RWPE1 (cell line): ENCODE measurements at regions not wholly inside any gene's neighbourhood (a gene's known extent, or its start where the extent isn't known, plus 50 kb on each side); places are given as distances from the start of the nearest gene placed in this dataset.

ENCODE experiments used
- CTCF ChIA-PET: fragments of 350-600 bp; sonication (Branson Sonifier 250); formaldehyde crosslinking; extraction: SDS; loops from one replicate; lab custom pipeline; 2021; lab: Yijun Ruan, JAX
- POLR2A ChIA-PET: fragments of 400-600 bp; formaldehyde crosslinking; extraction: SDS; loops from one replicate; lab custom pipeline; 2020; ENCODE audit warnings: antibody characterized with exemption; ENCODE audit not compliant: low non-redundant PET; lab: Yijun Ruan, JAX
- DNase-seq: peaks from one replicate; pipeline ENCODE4 v3.0.0; 2012; ENCODE audit warnings: low spot score
- H3K27ac ChIP-seq: fragments of 450-650 bp; 2 replicates; pipeline ENCODE4 v1.5.1; 2017
- CTCF ChIP-seq: fragments of 450-650 bp; conservative IDR thresholded peaks from 2 replicates; pipeline ENCODE4 v1.5.1; 2017; ENCODE audit warnings: low read depth, mild to moderate bottlenecking

DNA sequence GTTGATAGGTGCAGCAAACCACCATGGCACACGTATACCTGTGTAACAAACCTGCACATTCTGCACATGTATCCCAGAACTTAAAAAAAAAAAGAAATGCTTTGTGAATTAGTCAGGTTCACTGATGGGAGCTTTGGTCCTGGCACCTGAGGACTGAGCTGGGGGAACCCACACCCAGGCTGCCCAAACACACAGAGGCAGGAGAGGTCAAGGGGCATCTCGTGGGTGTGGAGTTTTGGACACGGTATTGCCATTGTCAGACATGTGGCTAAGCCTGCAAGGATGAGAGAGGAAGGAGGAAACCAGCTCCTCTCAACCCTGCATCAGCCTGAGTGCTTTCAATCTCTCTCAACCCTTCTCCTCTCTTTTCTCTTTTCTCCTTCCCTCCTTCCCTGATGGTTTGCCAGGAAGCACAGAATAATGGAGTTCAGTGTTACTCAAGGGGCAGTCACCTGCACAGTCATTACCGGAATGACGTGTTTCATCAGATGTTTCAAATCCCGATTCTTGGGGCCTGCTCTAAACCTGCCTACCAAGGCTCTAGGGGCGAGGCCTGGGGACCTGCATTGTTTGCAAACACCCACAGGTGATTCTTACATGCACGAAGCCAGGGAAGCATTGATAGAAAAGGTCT is 89.9 kb upstream of the NEDD9 start:
- no peak for TF ChIP-seq CTCF
- no peak for DNase-seq
- ChIA-PET CTCF (interaction anchor here (0.6 kb wide), 1 partner anchor 56 kb away, joined by 4 read pairs; no protein-coding TSS in a partner anchor), POLR2A (no interaction called here)
- H3K27ac ChIP-seq, result no peak overlapping the region

DNA sequence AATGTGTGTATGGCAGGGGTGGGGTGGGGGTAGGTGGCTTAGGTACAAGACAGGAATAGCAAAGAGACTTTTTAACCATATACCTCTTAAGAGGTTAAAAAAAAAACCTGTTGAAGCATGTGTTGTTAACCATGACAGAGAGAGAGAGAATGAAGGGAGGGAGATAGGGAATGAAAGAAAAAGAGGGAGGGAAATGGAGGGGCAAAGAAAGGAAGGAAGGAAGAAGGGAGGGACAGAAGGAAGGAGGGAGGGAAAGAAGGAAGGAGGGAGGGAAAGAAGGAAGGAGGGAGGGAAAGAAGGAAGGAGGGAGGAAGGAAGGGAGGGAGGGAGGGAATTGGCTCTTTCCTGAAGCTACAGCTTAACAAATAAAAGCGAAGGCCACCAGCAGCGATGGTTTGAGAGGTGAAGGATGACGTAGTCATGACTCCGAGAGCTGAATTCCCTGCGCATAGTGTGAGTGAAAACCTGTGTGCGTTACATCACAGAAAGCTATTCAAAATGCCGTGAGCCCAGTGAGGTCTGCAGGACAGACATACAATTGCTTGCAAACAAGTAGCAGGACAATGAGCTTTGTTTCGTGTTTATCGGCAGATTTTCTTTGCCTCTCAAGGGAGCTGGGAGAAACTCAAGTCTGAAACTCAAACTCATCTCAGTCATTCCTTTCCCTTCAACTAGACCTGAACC is 88.6 kb upstream of the NEDD9 start:
- ChIA-PET CTCF (interaction anchor here (0.6 kb wide), 1 partner anchor 1166 kb away, joined by 3 read pairs; no protein-coding TSS in a partner anchor), POLR2A (interaction anchor here (0.6 kb wide), 1 partner anchor 181 kb away, joined by 7 read pairs; no protein-coding TSS in a partner anchor)
- no peak for DNase-seq
- TF ChIP-seq CTCF, result no peak
- no peak overlapping the region for H3K27ac ChIP-seq

GRCh38 chr6:11318835-11319813 is 86.7 kb upstream of the NEDD9 start:
- peak overlapping the region; percentile 74 for H3K27ac ChIP-seq
- no peak for TF ChIP-seq CTCF
- DNase-seq, result no peak
- POLR2A ChIA-PET, result interaction anchor here (0.5 kb wide), 1 partner anchor 86 kb away, joined by 3 read pairs; no protein-coding TSS in a partner anchor
- CTCF ChIA-PET, result interaction anchor here (0.6 to 1.1 kb wide), 2 partner anchors 23 to 177 kb away, joined by 3 to 4 read pairs; no protein-coding TSS in a partner anchor

GRCh38 chr6:11317885-11318771 is 85.7 kb upstream of the NEDD9 start:
- CTCF ChIA-PET, result interaction anchor here (0.6 to 1.1 kb wide), 2 partner anchors 24 to 178 kb away, joined by 3 to 4 read pairs; no protein-coding TSS in a partner anchor
- peak overlapping the region; percentile 76 for H3K27ac ChIP-seq
- no peak for TF ChIP-seq CTCF
- POLR2A ChIA-PET, result interaction anchor here (0.5 kb wide), 1 partner anchor 85 kb away, joined by 3 read pairs; no protein-coding TSS in a partner anchor
- peak; percentile 90 for DNase-seq

DNA sequence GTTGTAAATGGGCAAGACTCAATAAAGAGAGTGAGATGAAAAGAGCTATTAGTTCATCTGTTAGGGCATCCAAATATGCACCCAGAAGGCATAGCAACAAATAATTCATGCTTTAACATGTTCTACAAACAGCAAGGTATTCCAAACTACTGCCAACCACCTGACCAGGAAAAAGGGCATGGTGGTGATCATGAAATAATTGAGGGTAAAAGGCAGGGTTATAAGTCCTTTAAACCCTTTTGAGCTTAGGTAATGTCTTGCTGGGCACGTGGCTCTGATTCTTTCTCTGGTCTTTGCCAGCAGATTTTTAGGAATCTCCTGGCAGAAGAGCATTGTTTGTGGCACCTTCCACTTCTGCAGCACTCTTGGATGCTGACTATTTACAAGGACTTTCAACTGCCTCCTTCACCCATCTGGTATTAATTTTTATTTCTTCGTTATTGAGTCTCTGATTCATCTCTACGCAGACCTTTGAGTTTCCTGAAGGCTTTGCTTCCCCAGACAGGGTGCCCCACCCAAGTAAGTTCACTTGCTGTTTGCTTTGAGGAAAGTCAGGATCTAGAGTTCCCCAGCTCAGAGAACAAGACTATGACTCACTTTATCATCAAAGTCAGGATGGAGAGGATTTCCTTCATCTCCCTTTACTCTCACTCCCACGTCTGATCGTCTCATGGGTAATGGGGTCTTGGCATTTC is 83.4 kb upstream of the NEDD9 start:
- H3K27ac ChIP-seq, result no peak overlapping the region
- CTCF ChIA-PET, result interaction anchor here (0.5 kb wide), 1 partner anchor 1498 kb away, joined by 3 read pairs; no protein-coding TSS in a partner anchor
- TF ChIP-seq CTCF, result no peak
- DNase-seq, result peak; percentile 57
- POLR2A ChIA-PET, result no interaction called here
